ENCODE measurements at regions not wholly inside any gene's neighbourhood (a gene's known extent, or its start where the extent isn't known, plus 50 kb on each side); places are given as distances from the start of the nearest gene placed in this dataset.
A peak's percentile ranks its signal among the peaks of the same experiment; 100 is the strongest.

DNA sequence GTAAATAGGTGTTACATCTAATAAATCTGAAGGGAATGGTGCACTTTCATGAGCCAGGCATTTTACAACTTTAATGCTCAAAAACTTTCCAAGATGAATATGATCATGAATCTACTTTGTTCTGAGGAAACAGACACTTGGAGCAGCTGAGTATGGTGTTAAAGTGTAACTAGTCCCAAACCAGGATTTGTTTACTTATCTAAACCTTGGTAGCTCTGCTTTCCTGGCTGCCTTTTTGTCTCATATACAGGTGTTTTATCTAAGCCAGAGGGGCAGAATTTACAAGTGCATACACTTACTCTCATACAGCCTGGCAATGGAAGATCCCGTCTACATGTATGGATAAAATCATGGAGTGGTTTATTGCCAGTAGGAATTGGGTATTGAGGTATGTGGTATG is 171.5 kb downstream of the FAT3 start:
- Histone ChIP-seq H3K4me3 (no peak overlapping the region), H3K9me3 (no peaks in the 10 kb centered on the region), H3K27me3 (no peaks in the 10 kb centered on the region), H3K27ac (no peak overlapping the region), H3K36me3 (no peaks in the 10 kb centered on the region), H3K4me1 (no peaks in the 10 kb centered on the region)
- intact Hi-C loops (cut with DNase I; ENCODE audit: low total_unique reads): no loop called here
- DNase-seq: no peak
- WGBS, 5 donors: 56 to 80% (median 63%) methylated on average over 1 of the region's 1 CpG
- TF ChIP-seq POLR2A (IDR thresholded peaks at IDR 0.05): no peak
- no peak for TF ChIP-seq CTCF (IDR thresholded peaks at IDR 0.05)
- TF ChIP-seq EP300 (IDR thresholded peaks at IDR 0.05): no peak
- TF ChIP-seq POLR2AphosphoS5 (IDR thresholded peaks at IDR 0.05): no peak

GRCh38 chr11:92397221-92397755 is 172.7 kb downstream of the FAT3 start:
- no peak for DNase-seq
- Histone ChIP-seq H3K36me3 (no peaks in the 10 kb centered on the region), H3K27ac (no peak overlapping the region), H3K27me3 (no peaks in the 10 kb centered on the region), H3K4me3 (no peak overlapping the region), H3K9me3 (no peaks in the 10 kb centered on the region), H3K4me1 (no peaks in the 10 kb centered on the region)
- WGBS, 5 donors: 86 to 93% (median 90%) methylated on average over 9 of the region's 9 CpGs
- TF ChIP-seq CTCF (IDR thresholded peaks at IDR 0.05) (no peak), EP300 (IDR thresholded peaks at IDR 0.05) (no peak), POLR2AphosphoS5 (IDR thresholded peaks at IDR 0.05) (no peak), POLR2A (IDR thresholded peaks at IDR 0.05) (no peak)
- intact Hi-C loops (cut with DNase I; ENCODE audit: low total_unique reads): no loop called here

- Histone ChIP-seq H3K9me3 (no peaks in the 10 kb centered on the region), H3K27me3 (no peaks in the 10 kb centered on the region), H3K27ac (no peak overlapping the region), H3K4me1 (no peaks in the 10 kb centered on the region), H3K4me3 (no peak overlapping the region), H3K36me3 (no peaks in the 10 kb centered on the region)
- TF ChIP-seq POLR2AphosphoS5 (IDR thresholded peaks at IDR 0.05) (no peak), CTCF (IDR thresholded peaks at IDR 0.05) (no peak), POLR2A (IDR thresholded peaks at IDR 0.05) (no peak), EP300 (IDR thresholded peaks at IDR 0.05) (no peak)
- intact Hi-C loops (cut with DNase I; ENCODE audit: low total_unique reads): no loop called here
- 71 to 83% (median 76%) methylated on average over 3 of the region's 3 CpGs for WGBS, 5 donors
- peak in 1 of 2 donors; percentile 32 for DNase-seq
Measured at GRCh38 chr11:92399705-92400104, 175.1 kb downstream of the FAT3 start.

GRCh38 chr11:92401520-92401919 is 176.9 kb downstream of the FAT3 start:
- Histone ChIP-seq H3K27me3 (no peaks in the 10 kb centered on the region), H3K4me1 (no peaks in the 10 kb centered on the region), H3K4me3 (no peak overlapping the region), H3K36me3 (no peaks in the 10 kb centered on the region), H3K27ac (no peak overlapping the region), H3K9me3 (no peaks in the 10 kb centered on the region)
- no peak for DNase-seq
- intact Hi-C loops (cut with DNase I; ENCODE audit: low total_unique reads): no loop called here
- TF ChIP-seq CTCF (IDR thresholded peaks at IDR 0.05): no peak
- no peak for TF ChIP-seq POLR2A (IDR thresholded peaks at IDR 0.05)

All from stomach (tissue), 8 donors.